OCI-LY1 (cell line): ENCODE measurements at regions not wholly inside any gene's neighbourhood (a gene's known extent, or its start where the extent isn't known, plus 50 kb on each side); places are given as distances from the start of the nearest gene placed in this dataset.

Experiments
- CTCF ChIP-seq: fragments of 200-600 bp; sonication (generic), shearing (Covaris generic); IDR thresholded peaks from 2 replicates; pipeline ENCODE4 v1.5.1; 2017; ENCODE audit warnings: mild to moderate bottlenecking, antibody characterized with exemption, low read length, moderate library complexity, mixed read lengths
- EZH2 ChIP-seq: fragments of 200-600 bp; sonication (generic), shearing (Covaris generic); IDR thresholded peaks from 2 replicates; pipeline ENCODE4 v1.8.0; 2017; ENCODE audit warnings: borderline replicate concordance, mixed run types, mild to moderate bottlenecking, antibody characterized with exemption, low read length, moderate library complexity, mixed read lengths

GRCh38 chr13:111011899-111012298 lies 97.0 kb upstream of the ANKRD10 start:
- no peak for TF ChIP-seq CTCF
- no peak for TF ChIP-seq EZH2
